Fibroblast of lung (primary cell): ENCODE measurements at regions not wholly inside any gene's neighbourhood (a gene's known extent, or its start where the extent isn't known, plus 50 kb on each side); places are given as distances from the start of the nearest gene placed in this dataset.

Source experiments
- DNase-seq, 2 donors: peaks; one replicate each; pipeline versions ENCODE4 v3.0.0 to v3.0.0-alpha.2; 2010; ENCODE audit warnings: low read depth in 2 of 2
- H2AFZ ChIP-seq: 2 replicates; pipeline ENCODE4 v1.5.1; 2012; ENCODE audit warnings: low read length, control low read depth, inconsistent platforms
- H3K27ac ChIP-seq: 2 replicates; pipeline ENCODE4 v1.5.1; 2011; ENCODE audit warnings: low read length, control low read depth; ENCODE audit not compliant: insufficient read depth
- H3K27me3 ChIP-seq: 2 replicates; pipeline ENCODE4 v1.5.1; 2011; ENCODE audit warnings: mild to moderate bottlenecking, low read length; ENCODE audit not compliant: control insufficient read depth, insufficient read depth
- H3K36me3 ChIP-seq: 2 replicates; pipeline ENCODE4 v1.5.1; 2011; ENCODE audit warnings: low read length; ENCODE audit not compliant: control insufficient read depth, insufficient read depth
- H3K4me1 ChIP-seq: 2 replicates; pipeline ENCODE4 v1.5.1; 2011; ENCODE audit warnings: low read length; ENCODE audit not compliant: control insufficient read depth, insufficient read depth; ENCODE audit errors: extremely low read depth
- H3K4me2 ChIP-seq: 2 replicates; pipeline ENCODE4 v1.5.1; 2011; ENCODE audit warnings: low read length, control low read depth; ENCODE audit not compliant: insufficient read depth; ENCODE audit errors: extremely low read depth
- H3K4me3 ChIP-seq, 4 experiments: fragments of 200-600 bp in 1 of 4; sonication (generic) in 1 of 4; replicated peaks in 1 of 4; 2 replicates each; pipeline ENCODE4 v1.5.1; 2011 to 2016; ENCODE audit warnings: low read length in 4 of 4, low read depth in 3 of 4, mild to moderate bottlenecking in 3 of 4, control low read depth in 2 of 4, inconsistent platforms in 1 of 4, mixed read lengths in 1 of 4; ENCODE audit not compliant: insufficient read depth in 1 of 4; ENCODE audit errors: control extremely low read depth in 1 of 4
- H3K79me2 ChIP-seq: 2 replicates; pipeline ENCODE4 v1.5.1; 2012; ENCODE audit warnings: mild to moderate bottlenecking, low read length, inconsistent platforms; ENCODE audit not compliant: control insufficient read depth, insufficient read depth
- H3K9ac ChIP-seq: 2 replicates; pipeline ENCODE4 v1.5.1; 2011; ENCODE audit warnings: mild to moderate bottlenecking, low read length, control low read depth; ENCODE audit not compliant: insufficient read depth
- H3K9me3 ChIP-seq: 2 replicates; pipeline ENCODE4 v1.5.1; 2012; ENCODE audit warnings: low read depth, low read length; ENCODE audit not compliant: control insufficient read depth, insufficient read depth
- H4K20me1 ChIP-seq: 2 replicates; pipeline ENCODE4 v1.5.1; 2011; ENCODE audit warnings: low read length; ENCODE audit not compliant: control insufficient read depth, insufficient read depth; ENCODE audit errors: extremely low read depth
- CTCF ChIP-seq, 2 donors: IDR thresholded peaks in 1 of 2; conservative IDR thresholded peaks in 1 of 2; 1 replicate in 1 of 2; 2 replicates in 1 of 2; pipeline ENCODE4 v1.5.1; 2011 to 2012; ENCODE audit warnings: low read length in 2 of 2, control low read depth in 1 of 2, inconsistent platforms in 1 of 2, low read depth in 1 of 2, mild to moderate bottlenecking in 1 of 2
- EZH2 ChIP-seq: IDR thresholded peaks from 2 replicates; pipeline ENCODE4 v1.5.1; 2012; ENCODE audit warnings: low read length, control low read depth, mild to moderate bottlenecking; ENCODE audit errors: missing control alignments

- no peak overlapping the region for H3K27ac ChIP-seq
- H4K20me1 ChIP-seq, result no peaks in the 10 kb centered on the region
- no peak overlapping the region for H3K9ac ChIP-seq
- no peaks in the 10 kb centered on the region for H3K36me3 ChIP-seq
- H3K9me3 ChIP-seq, result no peaks in the 10 kb centered on the region
- no peaks in the 10 kb centered on the region for H3K27me3 ChIP-seq
- no peak overlapping the region for H3K4me2 ChIP-seq
- no peak for TF ChIP-seq EZH2
- no peak for TF ChIP-seq CTCF (conservative IDR thresholded peaks at IDR 0.05 in 1 of 2, IDR thresholded peaks at IDR 0.05 in 1 of 2; ENCODE audit: low read depth in 1 of 2, low read length in 2 of 2)
- no peak for DNase-seq
- H3K4me3 ChIP-seq, result no peak overlapping the region
- no peaks in the 10 kb centered on the region for H3K79me2 ChIP-seq
- H2AFZ ChIP-seq, result no peak overlapping the region
- no peaks in the 10 kb centered on the region for H3K4me1 ChIP-seq
Measured at GRCh38 chr18:40215979-40216378, 1739.1 kb upstream of the PIK3C3 start.

GRCh38 chr18:40210696-40211095 is 1744.3 kb upstream of the PIK3C3 start:
- Histone ChIP-seq H3K4me1 (no peaks in the 10 kb centered on the region), H3K9ac (no peak overlapping the region), H3K27ac (no peak overlapping the region), H3K79me2 (no peaks in the 10 kb centered on the region), H3K4me2 (no peak overlapping the region), H3K4me3 (no peak overlapping the region), H4K20me1 (no peaks in the 10 kb centered on the region), H3K36me3 (no peaks in the 10 kb centered on the region), H3K27me3 (no peaks in the 10 kb centered on the region), H3K9me3 (no peaks in the 10 kb centered on the region), H2AFZ (no peak overlapping the region)
- TF ChIP-seq EZH2 (no peak), CTCF (conservative IDR thresholded peaks at IDR 0.05 in 1 of 2, IDR thresholded peaks at IDR 0.05 in 1 of 2; ENCODE audit: low read depth in 1 of 2, low read length in 2 of 2) (no peak)
- DNase-seq, result no peak

GRCh38 chr18:40208958-40209357 is 1746.1 kb upstream of the PIK3C3 start:
- Histone ChIP-seq H3K9me3 (no peaks in the 10 kb centered on the region), H2AFZ (no peak overlapping the region), H3K27me3 (no peaks in the 10 kb centered on the region)

More at GRCh38 chr18:40208958-40209357, 1746.1 kb upstream of the PIK3C3 start:
- H3K4me1 ChIP-seq, result no peaks in the 10 kb centered on the region
- H3K4me3 ChIP-seq, result no peak overlapping the region
- DNase-seq, result peak in 1 of 2 donors; percentile 3
- H3K79me2 ChIP-seq, result no peaks in the 10 kb centered on the region
- H3K4me2 ChIP-seq, result no peak overlapping the region
- no peaks in the 10 kb centered on the region for H4K20me1 ChIP-seq
- TF ChIP-seq CTCF (conservative IDR thresholded peaks at IDR 0.05 in 1 of 2, IDR thresholded peaks at IDR 0.05 in 1 of 2; ENCODE audit: low read depth in 1 of 2, low read length in 2 of 2) (no peak), EZH2 (no peak)
- H3K36me3 ChIP-seq, result no peaks in the 10 kb centered on the region
- H3K9ac ChIP-seq, result no peak overlapping the region
- H3K27ac ChIP-seq, result no peak overlapping the region
